Common myeloid progenitor, CD34-positive (primary cell): ENCODE measurements at regions not wholly inside any gene's neighbourhood (a gene's known extent, or its start where the extent isn't known, plus 50 kb on each side); places are given as distances from the start of the nearest gene placed in this dataset.

Experiments
- CTCF ChIA-PET: fragments of 350-600 bp; sonication (Branson Sonifier 250); formaldehyde crosslinking; loops from one replicate; lab custom pipeline; 2021; ENCODE audit warnings: antibody characterized with exemption; lab: Charles Lee
- POLR2A ChIA-PET: fragments of 350-600 bp; sonication (Branson Sonifier 250); formaldehyde crosslinking; loops from one replicate; lab custom pipeline; 2021; ENCODE audit warnings: antibody characterized with exemption; lab: Charles Lee
- DNase-seq, 3 donors: peaks; one replicate each; pipeline versions ENCODE4 v3.0.0 to v3.0.0-alpha.2; 2013
- H3K27ac ChIP-seq, 2 experiments: 1 replicate in 1 of 2; 2 replicates in 1 of 2; pipeline ENCODE4 v1.7.0; 2013; ENCODE audit warnings: inconsistent platforms in 2 of 2, low read length in 2 of 2, mild to moderate bottlenecking in 2 of 2, low read depth in 1 of 2, moderate library complexity in 1 of 2; ENCODE audit not compliant: severe bottlenecking in 2 of 2, insufficient read depth in 1 of 2, poor library complexity in 1 of 2
- H3K27me3 ChIP-seq, 5 experiments: replicated peaks in 2 of 5; 1 replicate in 3 of 5; 2 replicates in 2 of 5; pipeline versions ENCODE4 v1.6.1 to v1.7.0; 2013; ENCODE audit warnings: low read length in 4 of 5, mild to moderate bottlenecking in 2 of 5, moderate library complexity in 2 of 5, inconsistent platforms in 1 of 5; ENCODE audit not compliant: insufficient read depth in 5 of 5, control insufficient read depth in 4 of 5
- H3K36me3 ChIP-seq, 4 experiments: 1 replicate in 2 of 4; 2 replicates in 2 of 4; pipeline versions ENCODE4 v1.6.1 to v1.7.0; 2013; ENCODE audit warnings: low read length in 3 of 4, control low read depth in 1 of 4, mild to moderate bottlenecking in 1 of 4; ENCODE audit not compliant: control insufficient read depth in 4 of 4, insufficient read depth in 4 of 4
- H3K4me1 ChIP-seq, 4 experiments: 1 replicate in 3 of 4; 2 replicates in 1 of 4; pipeline versions ENCODE4 v1.6.1 to v1.7.1; 2013; ENCODE audit warnings: low read length in 3 of 4, mild to moderate bottlenecking in 3 of 4, control low read depth in 1 of 4, inconsistent platforms in 1 of 4, moderate library complexity in 1 of 4; ENCODE audit not compliant: control insufficient read depth in 4 of 4, insufficient read depth in 4 of 4; ENCODE audit errors: control extremely low read depth in 1 of 4
- H3K4me3 ChIP-seq, 7 experiments: 1 replicate in 4 of 7; 2 replicates in 3 of 7; pipeline versions ENCODE4 v1.5.1 to v1.7.0; 2013; ENCODE audit warnings: mild to moderate bottlenecking in 7 of 7, low read length in 6 of 7, moderate library complexity in 6 of 7, inconsistent platforms in 2 of 7, low read depth in 2 of 7, control low read depth in 1 of 7; ENCODE audit not compliant: insufficient read depth in 4 of 7, control insufficient read depth in 1 of 7; ENCODE audit errors: extremely low read depth in 1 of 7
- H3K9me3 ChIP-seq, 5 experiments: 1 replicate in 4 of 5; 2 replicates in 1 of 5; pipeline versions ENCODE4 v1.6.1 to v1.7.1; 2013; ENCODE audit warnings: low read length in 4 of 5, mild to moderate bottlenecking in 2 of 5, inconsistent platforms in 1 of 5, low read depth in 1 of 5, moderate library complexity in 1 of 5; ENCODE audit not compliant: control insufficient read depth in 4 of 5, insufficient read depth in 2 of 5; ENCODE audit errors: control extremely low read depth in 1 of 5
- WGBS: methylation state at CpG from one replicate; pipeline ENCODE4 v1.1.5; 2013; ENCODE audit not compliant: insufficient coverage; 5-methylcytosine and 5-hydroxymethylcytosine counted together

DNA sequence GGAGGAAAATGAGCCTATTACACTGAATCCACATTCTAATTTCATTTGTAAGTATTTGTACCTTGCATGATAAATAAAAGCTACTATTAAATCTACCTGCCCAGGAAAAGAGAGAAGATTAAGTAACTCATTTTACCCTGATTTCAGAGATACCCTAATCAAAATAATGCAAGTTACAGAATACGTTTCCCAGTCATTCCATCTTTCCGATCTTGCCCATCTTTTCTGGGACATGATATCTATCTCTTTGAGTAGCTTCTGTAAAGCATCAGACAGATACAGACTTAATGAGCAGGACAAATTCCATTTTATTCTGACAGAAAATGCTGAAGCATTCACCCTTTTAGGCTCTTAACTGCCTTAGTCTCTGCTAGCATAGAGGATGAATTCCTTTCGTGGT, 56.6 kb downstream of the SPRY2 start:
- no peak for DNase-seq
- Histone ChIP-seq H3K4me3 (no peak overlapping the region), H3K9me3 (peaks cover 0 to 2% (median 0%) of the 10 kb centered on the region in 5 experiments), H3K27ac (no peak overlapping the region), H3K4me1 (no peaks in the 10 kb centered on the region), H3K36me3 (no peaks in the 10 kb centered on the region), H3K27me3 (no peaks in the 10 kb centered on the region)
- POLR2A ChIA-PET = no interaction called here
- 95% methylated on average over 3 of the region's 3 CpGs for WGBS
- CTCF ChIA-PET = no interaction called here

DNA sequence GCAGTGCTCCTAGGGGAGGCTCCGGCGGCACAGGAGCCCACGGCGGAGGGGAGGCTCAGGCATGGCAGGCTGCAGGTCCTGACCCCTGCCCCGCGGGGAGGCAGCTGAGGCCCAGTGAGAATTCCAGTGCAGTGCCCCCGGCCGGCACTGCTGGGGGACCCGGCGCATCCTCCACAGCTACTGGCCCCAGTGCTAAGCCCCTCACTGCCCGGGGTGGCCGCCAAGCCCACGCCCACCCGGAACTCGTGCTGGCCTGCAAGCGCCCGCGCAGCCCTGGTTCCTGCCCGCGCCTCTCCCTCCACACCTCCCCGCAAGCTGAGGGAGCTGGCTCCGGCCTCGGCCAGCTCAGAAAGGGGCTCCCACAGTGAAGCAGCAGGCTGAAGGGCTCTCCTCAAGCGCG, 62.2 kb downstream of the SPRY2 start:
- H3K9me3 ChIP-seq = peaks cover 0 to 3% (median 0%) of the 10 kb centered on the region in 5 experiments
- peaks cover 0 to 6% (median 0%) of the 10 kb centered on the region in 4 experiments for H3K4me1 ChIP-seq
- POLR2A ChIA-PET = no interaction called here
- CTCF ChIA-PET = no interaction called here
- H3K27ac ChIP-seq = no peak overlapping the region
- no peaks in the 10 kb centered on the region for H3K27me3 ChIP-seq
- WGBS = 97% methylated on average over 25 of the region's 25 CpGs
- DNase-seq = no peak
- H3K36me3 ChIP-seq = no peaks in the 10 kb centered on the region
- no peak overlapping the region for H3K4me3 ChIP-seq

DNA sequence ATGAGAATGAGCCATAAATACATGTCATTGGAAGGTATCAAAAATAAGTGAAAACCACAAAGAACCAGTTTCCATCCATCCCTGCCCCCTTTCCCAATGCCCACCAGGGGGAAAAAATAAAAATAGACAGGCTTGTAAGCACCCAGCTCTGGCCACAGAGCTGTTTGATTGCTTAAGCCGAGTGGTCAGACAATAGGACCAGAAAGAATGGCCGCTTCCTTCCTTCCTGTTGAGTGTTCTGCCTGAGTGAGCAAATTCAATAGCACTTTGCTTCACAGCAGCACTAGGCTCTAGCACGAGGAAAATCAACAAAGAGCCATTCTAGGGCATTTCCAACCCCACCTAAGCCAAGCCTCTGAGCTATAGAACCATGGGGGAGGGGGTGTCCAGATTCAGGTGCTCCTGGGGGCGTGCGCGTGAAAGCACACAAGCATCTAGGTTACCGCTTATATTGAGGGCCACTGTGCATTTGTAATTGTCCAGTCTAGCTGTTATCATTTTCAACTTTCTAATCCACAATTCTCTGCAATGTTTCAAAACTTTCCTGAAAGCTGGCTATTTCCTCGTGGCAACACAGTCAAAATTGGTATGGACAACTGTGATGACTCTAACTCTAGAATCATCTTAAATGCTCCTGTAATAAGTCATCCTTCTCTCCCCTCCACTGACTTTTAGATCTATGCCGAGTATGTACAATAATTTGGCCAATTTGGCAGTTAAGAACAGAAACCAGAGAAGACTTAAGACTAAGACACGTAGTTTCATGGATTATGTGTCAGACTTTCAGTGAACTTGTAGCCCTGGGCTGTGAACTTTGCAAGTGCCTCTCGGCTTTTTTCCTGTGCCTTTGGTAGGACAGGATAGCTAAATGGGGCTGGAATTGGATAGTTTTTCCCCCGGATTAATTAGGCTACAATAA, 64.3 kb downstream of the SPRY2 start:
- 91% methylated on average over 11 of the region's 12 CpGs for WGBS
- no peak for DNase-seq
- CTCF ChIA-PET = interaction anchor here (0.8 kb wide), 1 partner anchor 52 kb away, joined by 3 read pairs; no protein-coding TSS in a partner anchor
- peaks cover 0 to 6% (median 0%) of the 10 kb centered on the region in 4 experiments for H3K4me1 ChIP-seq
- POLR2A ChIA-PET = no interaction called here
- H3K4me3 ChIP-seq = no peak overlapping the region
- no peaks in the 10 kb centered on the region for H3K27me3 ChIP-seq
- no peaks in the 10 kb centered on the region for H3K36me3 ChIP-seq
- H3K27ac ChIP-seq = no peak overlapping the region
- peaks cover 0 to 3% (median 0%) of the 10 kb centered on the region in 5 experiments for H3K9me3 ChIP-seq

DNA sequence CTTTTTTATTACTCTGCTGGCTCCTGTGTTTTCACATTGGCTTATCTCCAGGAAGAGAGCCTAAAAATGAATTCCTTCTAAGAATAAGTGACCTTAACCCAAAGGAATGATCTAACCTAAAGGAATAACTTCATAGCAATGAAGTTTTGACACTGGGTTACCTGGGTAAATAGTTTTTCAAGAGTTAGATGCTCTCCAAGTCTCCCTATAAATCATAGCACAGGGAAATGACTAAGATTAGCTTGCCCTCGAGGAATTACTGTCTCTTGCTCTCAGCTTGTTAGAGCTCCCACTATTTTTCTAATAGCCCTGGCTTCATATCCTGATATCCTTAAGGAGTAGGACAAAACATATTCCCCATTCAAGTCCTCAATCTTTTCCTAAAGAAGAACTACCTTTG, 66.3 kb downstream of the SPRY2 start:
- Histone ChIP-seq H3K27me3 (no peaks in the 10 kb centered on the region), H3K36me3 (no peaks in the 10 kb centered on the region), H3K9me3 (peaks cover 0 to 3% (median 0%) of the 10 kb centered on the region in 5 experiments), H3K27ac (no peak overlapping the region), H3K4me1 (peaks cover 0 to 6% (median 0%) of the 10 kb centered on the region in 4 experiments), H3K4me3 (no peak overlapping the region)
- no peak for DNase-seq
- 78% methylated on average over 1 of the region's 1 CpG for WGBS
- CTCF ChIA-PET = no interaction called here
- POLR2A ChIA-PET = no interaction called here

DNA sequence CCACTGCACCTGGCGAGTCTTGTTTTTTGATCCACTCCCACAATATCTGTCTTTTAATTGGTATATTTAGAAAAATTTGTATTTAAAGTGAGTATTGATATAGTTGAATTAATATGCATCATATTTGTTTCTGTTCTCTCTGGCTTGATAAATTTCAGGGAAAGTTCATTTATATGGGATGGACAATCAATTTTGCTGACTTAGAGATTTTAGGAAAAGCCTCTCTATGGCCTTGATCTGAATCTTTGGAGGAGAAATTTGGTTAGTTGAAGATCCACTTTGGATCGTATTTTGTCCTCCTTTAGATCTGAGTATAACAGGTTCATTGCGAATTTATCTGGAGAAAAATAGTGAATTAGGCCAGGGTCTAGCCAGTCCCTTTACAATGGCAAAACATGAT, 67.2 kb downstream of the SPRY2 start:
- DNase-seq = no peak
- H3K4me1 ChIP-seq = peaks cover 0 to 6% (median 0%) of the 10 kb centered on the region in 4 experiments
- WGBS = 100% methylated on average over 2 of the region's 3 CpGs
- no peak overlapping the region for H3K27ac ChIP-seq
- H3K4me3 ChIP-seq = no peak overlapping the region
- POLR2A ChIA-PET = no interaction called here
- CTCF ChIA-PET = no interaction called here
- H3K9me3 ChIP-seq = peaks cover 0 to 3% (median 0%) of the 10 kb centered on the region in 5 experiments
- no peaks in the 10 kb centered on the region for H3K27me3 ChIP-seq
- no peaks in the 10 kb centered on the region for H3K36me3 ChIP-seq

DNA sequence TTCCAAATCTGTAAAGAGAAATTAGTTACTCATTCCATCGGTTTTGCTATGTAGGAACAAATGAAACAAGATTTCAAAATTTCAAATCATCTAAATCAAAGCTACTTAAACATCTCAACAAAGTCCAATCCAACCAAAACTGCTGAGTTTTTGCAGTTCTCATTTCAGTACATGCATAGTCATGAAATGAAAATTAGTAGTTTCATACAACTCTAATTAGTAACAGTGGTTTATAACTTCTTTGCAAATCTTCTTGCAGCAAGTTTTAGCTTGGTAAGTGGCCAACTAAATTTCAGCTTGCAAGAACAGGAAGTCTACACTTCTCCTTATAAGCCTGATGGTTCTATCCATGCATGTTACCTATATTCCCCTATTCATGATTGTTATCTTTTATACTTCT, 75.6 kb downstream of the SPRY2 start:
- Histone ChIP-seq H3K27me3 (no peaks in the 10 kb centered on the region), H3K27ac (no peak overlapping the region), H3K4me3 (no peak overlapping the region), H3K36me3 (no peaks in the 10 kb centered on the region), H3K9me3 (peaks cover 2 to 16% (median 4%) of the 10 kb centered on the region in 5 experiments), H3K4me1 (peaks cover 0 to 6% (median 0%) of the 10 kb centered on the region in 4 experiments)
- 100% methylated on average over 1 of the region's 1 CpG for WGBS
- ChIA-PET POLR2A (no interaction called here), CTCF (interaction anchor here (0.6 kb wide), 1 partner anchor 8 kb away, joined by 4 read pairs; no protein-coding TSS in a partner anchor)
- peak in 2 of 3 donors; percentile 25 to 34 for DNase-seq
